GM21360 (cell line): ENCODE measurements at regions not wholly inside any gene's neighbourhood (a gene's known extent, or its start where the extent isn't known, plus 50 kb on each side); places are given as distances from the start of the nearest gene placed in this dataset.

Experiments
- ATAC-seq: cut with Tn5 transposase; IDR thresholded peaks from one replicate; pipeline ENCODE4 v1.9.1; 2021; ENCODE audit warnings: mild to moderate bottlenecking, moderate library complexity; ENCODE audit not compliant: unreplicated experiment

- ATAC-seq = no peak
Measured at GRCh38 chr9:27625751-27626150, 52.5 kb upstream of the C9orf72 start.

GRCh38 chr9:27626244-27627187, 53.2 kb upstream of the C9orf72 start:
- no peak for ATAC-seq

DNA sequence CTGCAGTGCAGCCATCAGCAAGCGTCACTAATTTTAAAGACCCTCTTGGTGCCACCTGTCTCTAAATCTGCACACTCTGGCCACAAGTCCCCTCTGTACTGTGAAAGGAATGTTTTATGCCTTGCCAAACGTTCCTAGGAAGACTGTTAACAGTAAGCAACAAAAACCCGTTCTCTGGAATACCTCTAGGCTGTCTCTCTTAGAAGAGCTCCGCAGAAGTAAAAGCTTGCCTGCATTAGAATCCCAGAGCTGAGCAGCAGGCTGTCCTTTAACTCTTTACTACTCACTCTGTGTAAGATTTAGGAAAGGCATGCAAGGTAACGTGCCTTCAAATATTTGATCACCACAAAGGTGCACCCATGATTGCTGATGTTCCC, 53.9 kb upstream of the C9orf72 start:
- ATAC-seq = no peak

- ATAC-seq = no peak
Measured at GRCh38 chr9:27628311-27628710, 55.0 kb upstream of the C9orf72 start.

- ATAC-seq = no peak
Measured at GRCh38 chr9:27629425-27629824, 56.1 kb upstream of the C9orf72 start.

DNA sequence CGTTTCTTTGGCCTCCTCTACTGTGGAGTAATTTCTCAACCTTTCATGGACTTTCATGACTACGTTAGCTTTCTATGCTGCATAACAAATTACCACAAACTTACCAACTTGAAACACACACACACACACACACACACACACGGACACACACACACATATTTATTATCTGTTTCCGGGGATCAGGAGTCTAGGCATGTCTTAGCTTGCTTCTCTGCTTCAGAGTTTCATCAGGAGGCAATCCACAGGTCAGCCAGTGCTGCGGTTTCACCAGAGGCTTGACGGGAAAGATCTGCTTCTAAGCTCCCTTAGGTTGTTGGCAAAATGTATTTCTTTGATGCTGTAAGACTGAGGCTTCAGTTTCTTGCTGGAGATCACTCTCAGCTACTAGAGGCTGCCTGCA, 59.0 kb upstream of the C9orf72 start:
- no peak for ATAC-seq

GRCh38 chr9:27633764-27634163, 60.5 kb upstream of the C9orf72 start:
- ATAC-seq = no peak

DNA sequence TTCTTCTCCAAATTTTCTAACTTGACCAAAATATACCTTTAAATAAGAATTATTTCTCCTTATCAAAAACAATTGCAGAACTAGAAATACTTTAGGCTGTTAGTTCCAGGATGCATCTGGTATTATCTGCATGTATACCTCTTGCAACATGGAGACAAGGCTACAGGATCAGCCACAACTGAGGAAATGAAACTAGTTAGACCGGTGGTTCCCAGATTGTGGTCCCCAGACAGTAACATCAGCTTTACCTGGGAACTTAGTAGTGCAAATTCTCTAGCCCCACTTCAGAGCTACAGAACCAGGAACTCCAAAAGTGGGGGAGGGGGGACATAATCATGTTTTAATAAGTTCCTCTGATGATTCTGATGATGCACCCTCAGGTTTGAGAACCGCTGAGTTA, 61.6 kb upstream of the C9orf72 start:
- no peak for ATAC-seq

DNA sequence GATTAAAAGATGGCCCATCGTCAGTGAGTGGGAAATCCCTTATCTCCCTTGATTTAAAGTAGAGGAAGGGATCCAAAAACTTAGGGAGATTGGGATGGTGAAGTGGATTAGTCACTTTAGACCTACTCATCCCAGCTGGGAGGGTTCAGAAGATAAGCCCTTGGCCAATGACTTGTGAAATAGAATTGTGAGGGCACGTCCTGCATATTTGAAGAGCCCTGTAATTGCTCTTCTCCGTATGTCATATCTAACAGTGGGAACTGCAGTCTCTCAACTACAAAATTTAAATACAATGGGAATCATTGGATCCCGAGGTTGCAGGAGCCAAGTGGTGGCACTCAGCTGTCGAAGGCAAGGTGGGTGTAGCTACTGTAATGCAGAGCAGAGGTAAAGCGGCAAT, 65.4 kb upstream of the C9orf72 start:
- ATAC-seq = no peak

DNA sequence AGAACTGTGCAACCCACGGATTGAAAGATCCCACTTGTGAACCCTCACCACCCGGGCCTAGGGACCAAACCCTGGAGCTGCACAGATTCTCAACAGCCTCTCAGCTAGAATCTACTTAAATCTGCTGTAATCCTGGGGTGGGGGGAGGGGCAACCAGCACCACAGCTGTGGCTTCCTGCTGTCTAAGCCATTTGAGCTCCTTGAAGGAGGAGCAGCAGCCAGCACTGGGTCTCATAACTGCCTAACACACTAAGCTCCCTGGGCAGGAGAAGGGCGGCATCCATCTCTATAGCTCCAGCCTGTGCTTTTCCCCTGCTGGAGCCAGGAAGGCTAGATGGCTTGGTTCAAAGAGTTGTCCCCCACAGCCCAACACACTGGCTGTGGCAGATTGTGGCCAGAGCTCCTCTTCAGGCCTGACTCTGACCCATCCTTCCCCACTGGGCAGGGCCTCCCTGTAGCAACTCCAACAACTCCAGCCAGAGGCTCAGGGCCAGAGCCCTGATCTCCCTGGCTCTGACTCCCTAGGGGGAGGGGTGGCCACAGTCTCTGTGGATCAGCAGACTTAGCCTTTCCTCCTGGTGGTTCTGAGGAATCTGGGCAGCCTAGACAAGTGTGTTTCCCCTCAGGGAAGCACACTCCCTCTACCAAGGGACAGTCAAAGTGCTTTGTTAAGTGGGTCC, 72.0 kb upstream of the C9orf72 start:
- no peak for ATAC-seq

DNA sequence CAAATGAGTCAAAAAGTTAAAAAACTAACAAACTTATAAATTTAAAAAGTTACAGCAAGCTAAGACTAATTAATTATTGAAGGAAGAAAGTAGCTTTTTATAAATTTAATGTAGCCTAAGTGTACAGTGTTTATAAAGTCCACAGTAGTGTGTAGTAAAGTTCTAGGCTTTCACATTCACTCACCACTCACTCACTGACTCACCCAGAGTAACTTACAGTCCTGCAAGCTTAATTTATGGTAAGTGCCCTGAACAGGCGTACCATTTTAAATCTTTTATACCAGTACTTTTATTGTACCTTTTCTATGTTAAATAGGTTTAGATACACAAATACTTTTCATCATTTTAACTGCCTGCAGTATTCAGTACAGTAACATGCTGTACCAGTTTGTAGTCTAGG, 80.0 kb upstream of the C9orf72 start:
- no peak for ATAC-seq

- ATAC-seq = no peak
Measured at GRCh38 chr9:27653957-27654356, 80.7 kb upstream of the C9orf72 start.

- no peak for ATAC-seq
Measured at GRCh38 chr9:27654629-27655285, 81.5 kb upstream of the C9orf72 start.

GRCh38 chr9:27655441-27655840, 82.2 kb upstream of the C9orf72 start:
- ATAC-seq = no peak

- ATAC-seq = no peak
Measured at GRCh38 chr9:27659001-27659400, 85.7 kb upstream of the C9orf72 start.

DNA sequence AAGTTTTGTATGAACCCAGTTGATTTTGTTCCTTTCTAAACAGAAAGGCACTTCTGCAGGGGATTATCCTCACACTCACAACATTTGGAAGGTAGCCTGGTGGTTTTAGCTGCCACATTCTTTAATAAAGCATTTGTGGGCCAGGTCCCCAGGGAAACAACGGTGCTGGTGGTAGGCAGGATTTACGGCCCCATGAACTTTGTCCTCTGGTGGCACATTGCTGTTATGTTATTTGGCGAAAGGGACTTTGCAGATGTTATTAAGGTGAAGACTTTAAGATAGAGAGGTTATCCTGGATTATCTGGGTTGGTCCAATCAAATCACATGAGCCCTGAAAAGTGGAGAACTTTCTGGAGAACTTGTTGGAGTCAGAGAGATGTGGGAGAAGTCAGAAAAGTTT, 86.3 kb upstream of the C9orf72 start:
- no peak for ATAC-seq

DNA sequence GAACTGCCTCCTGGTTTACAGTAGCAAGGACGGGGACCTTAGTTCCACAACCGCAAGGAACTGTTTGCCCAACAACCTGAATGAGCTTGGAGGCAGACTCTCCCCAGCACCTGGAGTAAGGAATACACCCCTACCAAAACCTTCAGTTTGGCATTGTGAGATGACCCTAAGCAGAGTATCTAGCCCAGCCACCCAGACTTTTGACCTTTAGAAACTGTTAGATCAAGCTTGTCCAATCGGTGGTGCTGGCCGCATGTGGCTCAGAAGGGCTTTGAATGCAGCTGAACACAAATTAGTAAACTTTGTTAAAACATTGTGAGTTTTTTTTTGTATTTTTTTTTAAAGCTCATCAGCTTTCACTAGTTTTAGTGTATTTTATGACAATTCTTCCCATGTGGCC, 86.9 kb upstream of the C9orf72 start:
- ATAC-seq = no peak

DNA sequence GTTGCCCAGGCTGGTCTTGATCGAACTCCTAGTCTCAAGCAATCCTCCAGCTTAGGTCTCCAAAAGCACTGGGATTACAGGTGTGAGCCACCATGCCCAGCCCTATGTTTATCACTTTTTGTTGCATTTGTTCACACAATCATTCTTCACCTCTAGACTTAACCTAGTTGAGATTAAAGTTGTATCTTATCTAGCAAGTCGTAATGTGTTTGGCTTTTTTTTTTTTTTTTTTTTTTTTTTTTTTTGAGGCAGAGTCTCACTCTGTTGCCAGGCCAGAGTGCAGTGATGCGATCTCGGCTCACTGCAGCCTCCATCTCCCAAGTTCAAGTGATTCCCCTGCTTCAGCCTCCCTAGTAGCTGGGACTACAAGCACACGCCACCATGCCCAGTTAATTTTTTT, 90.2 kb upstream of the C9orf72 start:
- ATAC-seq = no peak

- ATAC-seq = no peak
Measured at GRCh38 chr9:27664121-27664779, 91.0 kb upstream of the C9orf72 start.

GRCh38 chr9:27665136-27665535, 91.9 kb upstream of the C9orf72 start:
- no peak for ATAC-seq

- ATAC-seq = no peak
Measured at GRCh38 chr9:27668280-27668679, 95.0 kb upstream of the C9orf72 start.
